Astrocyte (in vitro differentiated cells and primary cell): ENCODE measurements at regions not wholly inside any gene's neighbourhood (a gene's known extent, or its start where the extent isn't known, plus 50 kb on each side); places are given as distances from the start of the nearest gene placed in this dataset.

Experiments used
- DNase-seq: peaks from one replicate; pipeline ENCODE4 v3.0.0-alpha.2; 2010; ENCODE audit warnings: low read depth
- FAIRE-seq: peaks from 2 replicates; lab custom pipeline; 2011; peaks lifted over from hg19 to GRCh38; lab: Jason Lieb, UNC
- H2AFZ ChIP-seq: 2 replicates; pipeline ENCODE4 v1.6.0; 2012; ENCODE audit warnings: low read depth, low read length, inconsistent platforms
- H3K27ac ChIP-seq: 2 replicates; pipeline ENCODE4 v1.5.1; 2011; ENCODE audit warnings: low read depth, low read length, inconsistent platforms
- H3K27me3 ChIP-seq: 2 replicates; pipeline ENCODE4 v1.6.0; 2011; ENCODE audit warnings: low read length, inconsistent platforms; ENCODE audit not compliant: insufficient read depth
- H3K36me3 ChIP-seq: 2 replicates; pipeline ENCODE4 v1.5.1; 2011; ENCODE audit warnings: low read length, inconsistent platforms; ENCODE audit not compliant: insufficient read depth
- H3K4me1 ChIP-seq: 2 replicates; pipeline ENCODE4 v1.5.1; 2011; ENCODE audit warnings: low read length, inconsistent platforms; ENCODE audit not compliant: insufficient read depth
- H3K4me2 ChIP-seq: 2 replicates; pipeline ENCODE4 v1.6.0; 2012; ENCODE audit warnings: low read length, inconsistent platforms
- H3K4me3 ChIP-seq: 2 replicates; pipeline ENCODE4 v1.5.1; 2011; ENCODE audit warnings: low read depth, mild to moderate bottlenecking, low read length, inconsistent platforms; ENCODE audit not compliant: insufficient read depth
- H3K79me2 ChIP-seq: 2 replicates; pipeline ENCODE4 v1.6.0; 2012; ENCODE audit warnings: mild to moderate bottlenecking, low read length, inconsistent platforms; ENCODE audit not compliant: insufficient read depth
- H3K9ac ChIP-seq: 2 replicates; pipeline ENCODE4 v1.6.0; 2012; ENCODE audit warnings: mild to moderate bottlenecking, low read length, inconsistent platforms
- H3K9me3 ChIP-seq: 2 replicates; pipeline ENCODE4 v1.5.1; 2012; ENCODE audit warnings: low read depth, mild to moderate bottlenecking, low read length, inconsistent platforms; ENCODE audit not compliant: insufficient read depth
- H4K20me1 ChIP-seq: 2 replicates; pipeline ENCODE4 v1.6.0; 2012; ENCODE audit warnings: low read length, inconsistent platforms; ENCODE audit not compliant: insufficient read depth
- H3K27ac Mint-ChIP-seq: one replicate; pipeline ENCODE4 v1.8.0; 2021; ENCODE audit warnings: mild to moderate bottlenecking, mixed read lengths; ENCODE audit not compliant: unreplicated experiment
- H3K27me3 Mint-ChIP-seq: one replicate; pipeline ENCODE4 v1.8.0; 2021; ENCODE audit warnings: low read depth, mixed read lengths; ENCODE audit not compliant: unreplicated experiment
- H3K36me3 Mint-ChIP-seq: one replicate; pipeline ENCODE4 v1.8.0; 2021; ENCODE audit warnings: low read depth, mixed read lengths; ENCODE audit not compliant: unreplicated experiment
- H3K4me1 Mint-ChIP-seq: one replicate; pipeline ENCODE4 v1.8.0; 2021; ENCODE audit warnings: low read depth, mixed read lengths; ENCODE audit not compliant: unreplicated experiment
- H3K4me3 Mint-ChIP-seq: one replicate; pipeline ENCODE4 v1.8.0; 2021; ENCODE audit warnings: mild to moderate bottlenecking, moderate library complexity, mixed read lengths; ENCODE audit not compliant: unreplicated experiment
- H3K9me3 Mint-ChIP-seq: one replicate; pipeline ENCODE4 v1.8.0; 2021; ENCODE audit warnings: mild to moderate bottlenecking, mixed read lengths; ENCODE audit not compliant: unreplicated experiment
- CTCF ChIP-seq: IDR thresholded peaks from 2 replicates; pipeline ENCODE4 v1.5.1; 2011; ENCODE audit warnings: low read depth, mild to moderate bottlenecking, inconsistent platforms, low read length, moderate library complexity; ENCODE audit not compliant: insufficient read depth
- EZH2 ChIP-seq: IDR thresholded peaks from 2 replicates; pipeline ENCODE4 v1.6.1; 2012; ENCODE audit warnings: mild to moderate bottlenecking, low read length, inconsistent platforms; ENCODE audit not compliant: insufficient read depth

GRCh38 chr5:8079056-8079455 is 210.1 kb downstream of the MTRR start:
- Mint-ChIP-seq H3K36me3 (no peaks in the 10 kb centered on the region), H3K4me1 (no peaks in the 10 kb centered on the region), H3K4me3 (no peak overlapping the region), H3K27me3 (no peaks in the 10 kb centered on the region), H3K27ac (no peak overlapping the region), H3K9me3 (no peaks in the 10 kb centered on the region)
- Histone ChIP-seq H3K9ac (no peak overlapping the region), H3K9me3 (no peaks in the 10 kb centered on the region), H3K4me3 (no peak overlapping the region), H3K36me3 (no peaks in the 10 kb centered on the region), H3K4me1 (no peaks in the 10 kb centered on the region), H3K27me3 (no peaks in the 10 kb centered on the region), H3K4me2 (no peak overlapping the region), H3K79me2 (no peaks in the 10 kb centered on the region), H2AFZ (no peak overlapping the region), H4K20me1 (no peaks in the 10 kb centered on the region), H3K27ac (no peak overlapping the region)
- FAIRE-seq, result no peak
- TF ChIP-seq CTCF (no peak), EZH2 (no peak)
- no peak for DNase-seq

GRCh38 chr5:8081179-8081578 is 212.2 kb downstream of the MTRR start:
- no peak overlapping the region for H3K4me2 ChIP-seq
- no peak overlapping the region for H3K4me3 ChIP-seq
- no peak overlapping the region for H3K9ac ChIP-seq
- Mint-ChIP-seq H3K4me1 (no peaks in the 10 kb centered on the region), H3K27ac (no peak overlapping the region), H3K36me3 (no peaks in the 10 kb centered on the region), H3K27me3 (no peaks in the 10 kb centered on the region), H3K9me3 (no peaks in the 10 kb centered on the region), H3K4me3 (no peak overlapping the region)
- H3K27me3 ChIP-seq, result no peaks in the 10 kb centered on the region
- no peak for DNase-seq
- FAIRE-seq, result no peak
- no peaks in the 10 kb centered on the region for H3K4me1 ChIP-seq
- H3K79me2 ChIP-seq, result no peaks in the 10 kb centered on the region
- TF ChIP-seq CTCF (no peak), EZH2 (no peak)
- no peaks in the 10 kb centered on the region for H4K20me1 ChIP-seq
- no peaks in the 10 kb centered on the region for H3K9me3 ChIP-seq
- H3K36me3 ChIP-seq, result no peaks in the 10 kb centered on the region
- H2AFZ ChIP-seq, result no peak overlapping the region
- no peak overlapping the region for H3K27ac ChIP-seq

GRCh38 chr5:8093669-8094068 is 224.7 kb downstream of the MTRR start:
- H4K20me1 ChIP-seq, result no peaks in the 10 kb centered on the region
- no peaks in the 10 kb centered on the region for H3K36me3 ChIP-seq
- Mint-ChIP-seq H3K27me3 (no peaks in the 10 kb centered on the region), H3K9me3 (no peaks in the 10 kb centered on the region), H3K4me1 (no peaks in the 10 kb centered on the region), H3K4me3 (no peak overlapping the region), H3K27ac (no peak overlapping the region), H3K36me3 (no peaks in the 10 kb centered on the region)
- DNase-seq, result no peak
- H3K27me3 ChIP-seq, result no peaks in the 10 kb centered on the region
- no peak for TF ChIP-seq CTCF
- no peak for TF ChIP-seq EZH2
- no peak overlapping the region for H3K27ac ChIP-seq
- H3K4me3 ChIP-seq, result no peak overlapping the region
- no peak overlapping the region for H2AFZ ChIP-seq
- no peak overlapping the region for H3K4me2 ChIP-seq
- H3K9me3 ChIP-seq, result no peaks in the 10 kb centered on the region
- no peak for FAIRE-seq
- H3K79me2 ChIP-seq, result no peaks in the 10 kb centered on the region
- H3K4me1 ChIP-seq, result no peaks in the 10 kb centered on the region
- H3K9ac ChIP-seq, result no peak overlapping the region
